Heart right ventricle (tissue), 16 donors: ENCODE measurements at regions not wholly inside any gene's neighbourhood (a gene's known extent, or its start where the extent isn't known, plus 50 kb on each side); places are given as distances from the start of the nearest gene placed in this dataset.

Experiments used
- ATAC-seq, 8 donors: fragments of 200-7000 bp; cut with Tn5 transposase; one replicate each; pipeline ENCODE4 v1.9.1; 2020; ENCODE audit warnings: mild to moderate bottlenecking in 8 of 8, moderate library complexity in 8 of 8, moderate number of reproducible peaks in 1 of 8
- DNase-seq, 2 donors: peaks; one replicate each; pipeline ENCODE4 v3.0.0-alpha.2; 2020
- H3K27ac ChIP-seq, 10 donors: fragments of 200-600 bp; sonication (generic) in 2 of 10; one replicate each; pipeline versions ENCODE4 v1.5.0 to v1.8.0; 2020 to 2022; ENCODE audit warnings: mild to moderate bottlenecking in 3 of 10
- H3K27me3 ChIP-seq, 7 donors: fragments of 200-600 bp; one replicate each; pipeline ENCODE4 v1.8.0; 2021 to 2022; ENCODE audit warnings: mild to moderate bottlenecking in 2 of 7
- H3K36me3 ChIP-seq, 9 donors: fragments of 200-600 bp; sonication (generic) in 1 of 9; one replicate each; pipeline versions ENCODE4 v1.5.0 to v1.8.0; 2020 to 2022; ENCODE audit warnings: mild to moderate bottlenecking in 2 of 9
- H3K4me1 ChIP-seq, 9 donors: fragments of 200-600 bp; sonication (generic) in 1 of 9; one replicate each; pipeline versions ENCODE4 v1.5.0 to v1.8.0; 2020 to 2022; ENCODE audit warnings: mild to moderate bottlenecking in 4 of 9
- H3K4me3 ChIP-seq, 10 donors: fragments of 200-600 bp; sonication (generic) in 2 of 10; one replicate each; pipeline versions ENCODE4 v1.5.0 to v1.8.0; 2020 to 2022; ENCODE audit warnings: mild to moderate bottlenecking in 7 of 10, moderate library complexity in 2 of 10
- H3K9me3 ChIP-seq, 11 donors: fragments of 200-600 bp in 10 of 11; sonication (generic) in 2 of 11; one replicate each; pipeline versions ENCODE4 v1.5.0 to v1.8.0; 2013 to 2022; ENCODE audit warnings: mild to moderate bottlenecking in 2 of 11, control low read depth in 1 of 11, moderate library complexity in 1 of 11
- CTCF ChIP-seq, 9 donors: fragments of 200-600 bp; sonication (generic) in 2 of 9; IDR thresholded peaks; one replicate each; pipeline versions ENCODE4 v1.5.0 to v1.8.0; 2021 to 2022; ENCODE audit warnings: antibody characterized with exemption in 9 of 9, mild to moderate bottlenecking in 5 of 9, moderate library complexity in 1 of 9
- WGBS, 2 donors: extraction: QIAGEN DNeasy Blood & Tissue Kit; methylation state at CpG; one replicate each; pipeline ENCODE4 v1.1.7; 2013; ENCODE audit warnings: inconsistent platforms in 1 of 2; 5-methylcytosine and 5-hydroxymethylcytosine counted together
- intact Hi-C, 10 donors: fragments of 100-400 bp; cut with DNase I; formaldehyde crosslinking; loops; one replicate each; pipeline versions ENCODE4 v1.11.1 to v1.14.2; 2022
- donor health status: Arrhythmogenic right ventricular cardiomyopathy.
- donor health status: ischemic (EF 13 %, LVEDD 7.1; RV severe dilation, severe dysfunction).
- donor health status: healthy with polysubstance abuse.
- donor health status: DM: no; HTN: yes; CAD: no.
- donor health status: DM: no; HTN: no; CAD: no.
- donor health status: ischemic (EF 25% LVEDD 6.9; RV normal size, moderate dysfunction).
- donor health status: ischemic (EF 25% LVEDD 5.7; RV mildly dilated, moderate dysfunction).
- donor health status: healthy.
- donor health status: DM: yes; HTN: yes; CAD: no.
- donor health status: Ischemic cardiomyopathy.
- donor health status: ischemic (EF 35%, LVEDD 5.7; RV mildly dilated, moderate dysfunction).
- donor health status: nonischemic (EF 11% LVEDD 7.7; RV severe dilation, severe dysfunction).
- donor health status: DM: yes; HTN: yes; CAD: no.
- donor health status: PGD.
- donor health status: ischemic (EF 29% LVEDD 5.4; RV normal size, mild dysfunction).
- donor health status: nonischemic (EF 23%, LVEDD 6.1; RV moderate dilation, normal function).

- 92% methylated on average over 2 of the region's 2 CpGs for WGBS, 2 donors
- H3K27me3 ChIP-seq = no peaks in the 10 kb centered on the region
- no peak for TF ChIP-seq CTCF (IDR thresholded peaks at IDR 0.05)
- DNase-seq = no peak
- no peaks in the 10 kb centered on the region for H3K4me1 ChIP-seq
- H3K9me3 ChIP-seq = peaks cover 0 to 17% (median 7%) of the 10 kb centered on the region in 11 donors
- H3K4me3 ChIP-seq = no peak overlapping the region
- ATAC-seq = no peak
- no peak overlapping the region for H3K27ac ChIP-seq
- no peaks in the 10 kb centered on the region for H3K36me3 ChIP-seq
- intact Hi-C loops = no loop called here
Measured at GRCh38 chr4:153970169-153970568, 181.3 kb upstream of the SFRP2 start.

- H3K9me3 ChIP-seq = peaks cover 0 to 12% (median 2%) of the 10 kb centered on the region in 11 donors
- no peak overlapping the region for H3K27ac ChIP-seq
- DNase-seq (no peak), ATAC-seq (no peak)
- intact Hi-C loops = no loop called here
- H3K4me3 ChIP-seq = no peak overlapping the region
- H3K4me1 ChIP-seq = no peaks in the 10 kb centered on the region
- no peaks in the 10 kb centered on the region for H3K27me3 ChIP-seq
- H3K36me3 ChIP-seq = no peaks in the 10 kb centered on the region
- TF ChIP-seq CTCF (IDR thresholded peaks at IDR 0.05) = no peak
Measured at GRCh38 chr4:153969542-153969941, 180.7 kb upstream of the SFRP2 start.

- no peaks in the 10 kb centered on the region for H3K9me3 ChIP-seq
- no peaks in the 10 kb centered on the region for H3K4me1 ChIP-seq
- TF ChIP-seq CTCF (IDR thresholded peaks at IDR 0.05) = no peak
- H3K27me3 ChIP-seq = no peaks in the 10 kb centered on the region
- H3K4me3 ChIP-seq = no peak overlapping the region
- no peaks in the 10 kb centered on the region for H3K36me3 ChIP-seq
- ATAC-seq = no peak
- intact Hi-C loops = no loop called here
- H3K27ac ChIP-seq = no peak overlapping the region
- no peak for DNase-seq
Measured at GRCh38 chr4:153966641-153967040, 177.8 kb upstream of the SFRP2 start.

GRCh38 chr4:153963216-153963615 lies 174.3 kb upstream of the SFRP2 start:
- intact Hi-C loops = no loop called here
- DNase-seq (no peak), ATAC-seq (no peak)
- H3K27ac ChIP-seq = no peak overlapping the region
- no peaks in the 10 kb centered on the region for H3K4me1 ChIP-seq
- 77 to 90% methylated on average over 3 of the region's 3 CpGs for WGBS, 2 donors
- H3K4me3 ChIP-seq = no peak overlapping the region
- TF ChIP-seq CTCF (IDR thresholded peaks at IDR 0.05) = no peak
- no peaks in the 10 kb centered on the region for H3K36me3 ChIP-seq
- H3K9me3 ChIP-seq = peaks cover 0 to 7% (median 0%) of the 10 kb centered on the region in 11 donors
- H3K27me3 ChIP-seq = no peaks in the 10 kb centered on the region
